ENCODE measurements at regions not wholly inside any gene's neighbourhood (a gene's known extent, or its start where the extent isn't known, plus 50 kb on each side); places are given as distances from the start of the nearest gene placed in this dataset.

GRCh38 chr12:65525491-65526141 lies 247.1 kb downstream of the MSRB3 start:
- no peak for TF ChIP-seq CTCF (IDR thresholded peaks at IDR 0.05)
- TF ChIP-seq POLR2A (IDR thresholded peaks at IDR 0.05): no peak
